HEK293T (cell line): ENCODE measurements at regions not wholly inside any gene's neighbourhood (a gene's known extent, or its start where the extent isn't known, plus 50 kb on each side); places are given as distances from the start of the nearest gene placed in this dataset.

ENCODE experiments used
- BHLHE40 ChIP-seq: fragments of 450-650 bp; IDR thresholded peaks from 2 replicates; pipeline ENCODE4 v1.6.1; 2016; ENCODE audit warnings: mild to moderate bottlenecking, moderate library complexity, borderline replicate concordance
- FOXA1 ChIP-seq: fragments of 450-650 bp; IDR thresholded peaks from 2 replicates; pipeline ENCODE4 v1.6.1; 2016; ENCODE audit warnings: mild to moderate bottlenecking
- FOXM1 ChIP-seq: fragments of 450-650 bp; IDR thresholded peaks from 2 replicates; pipeline ENCODE4 v1.6.1; 2017; ENCODE audit warnings: mild to moderate bottlenecking, borderline replicate concordance
- HDGF ChIP-seq: fragments of 450-650 bp; IDR thresholded peaks from 2 replicates; pipeline ENCODE4 v1.6.1; 2017; ENCODE audit warnings: antibody characterized with exemption, borderline replicate concordance

DNA sequence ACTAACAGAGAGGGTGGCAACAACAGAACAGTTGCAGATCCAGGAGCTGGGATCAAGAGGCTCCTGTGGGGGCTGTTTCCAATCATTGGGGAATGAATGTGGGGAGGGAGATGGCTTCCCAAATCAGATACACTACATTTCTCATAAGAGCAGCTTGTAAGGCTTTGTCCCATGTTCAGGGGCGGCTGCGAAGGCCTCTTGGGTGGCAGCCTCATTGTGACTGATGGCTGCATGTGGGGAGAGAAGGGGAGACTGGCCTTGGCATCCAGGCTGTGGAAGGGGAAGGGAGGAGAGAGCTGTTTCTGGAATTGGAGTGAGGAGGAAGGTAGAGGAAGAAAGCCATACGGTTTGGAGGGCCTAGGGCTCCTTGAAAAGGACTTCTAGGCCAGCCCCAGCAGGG lies 326.6 kb upstream of the RGMA start:
- TF ChIP-seq HDGF, result no peak
- no peak for TF ChIP-seq BHLHE40
- no peak for TF ChIP-seq FOXM1
- no peak for TF ChIP-seq FOXA1
